DOHH2 (cell line): ENCODE measurements at regions not wholly inside any gene's neighbourhood (a gene's known extent, or its start where the extent isn't known, plus 50 kb on each side); places are given as distances from the start of the nearest gene placed in this dataset.
"Not testable (repeated sequence)": the region's sequence is repeated elsewhere in the genome, so short reads cannot be mapped to it uniquely, and the experiment has no call there.

Experiments
- H3F3A ChIP-seq: fragments of 200-600 bp; sonication (generic), shearing (Covaris generic); 2 replicates; pipeline ENCODE4 v1.6.0; 2016; ENCODE audit warnings: antibody characterized with exemption, mild to moderate bottlenecking; ENCODE audit not compliant: control insufficient read depth, insufficient read depth
- H3K27ac ChIP-seq: fragments of 200-600 bp; sonication (generic); 2 replicates; pipeline ENCODE4 v1.5.1; 2014; ENCODE audit warnings: low read depth, mild to moderate bottlenecking, low read length, moderate library complexity
- H3K27me3 ChIP-seq: fragments of 200-600 bp; sonication (generic); 2 replicates; pipeline ENCODE4 v1.6.1; 2014; ENCODE audit warnings: mild to moderate bottlenecking, low read length, mixed read lengths; ENCODE audit not compliant: control insufficient read depth
- H3K36me3 ChIP-seq: fragments of 200-600 bp; sonication (generic); 2 replicates; pipeline ENCODE4 v1.6.1; 2014; ENCODE audit warnings: mild to moderate bottlenecking, low read length, moderate library complexity, mixed read lengths; ENCODE audit not compliant: control insufficient read depth
- H3K4me1 ChIP-seq: fragments of 200-600 bp; sonication (generic); 2 replicates; pipeline ENCODE4 v1.6.1; 2014; ENCODE audit warnings: mild to moderate bottlenecking, low read length, mixed read lengths; ENCODE audit not compliant: control insufficient read depth
- H3K4me2 ChIP-seq: fragments of 200-600 bp; sonication (generic); 2 replicates; pipeline ENCODE4 v1.6.0; 2014; ENCODE audit warnings: mild to moderate bottlenecking, low read length, moderate library complexity
- H3K4me3 ChIP-seq: fragments of 200-600 bp; sonication (generic); 2 replicates; pipeline ENCODE4 v1.5.1; 2014; ENCODE audit warnings: mild to moderate bottlenecking, low read length, mixed read lengths
- H3K79me2 ChIP-seq: fragments of 200-600 bp; sonication (generic); 2 replicates; pipeline ENCODE4 v1.6.1; 2014; ENCODE audit warnings: mild to moderate bottlenecking, low read length, mixed read lengths; ENCODE audit not compliant: control insufficient read depth
- H3K9me2 ChIP-seq: fragments of 200-600 bp; sonication (generic); replicated peaks from 2 replicates; pipeline ENCODE4 v1.6.1; 2014; ENCODE audit warnings: mild to moderate bottlenecking, low read length, mixed read lengths; ENCODE audit not compliant: control insufficient read depth
- H3K9me3 ChIP-seq: fragments of 200-600 bp; sonication (generic); 2 replicates; pipeline ENCODE4 v1.6.1; 2014; ENCODE audit warnings: antibody characterized with exemption, low read length, mixed read lengths; ENCODE audit not compliant: control insufficient read depth, insufficient read depth
- H4K20me1 ChIP-seq: fragments of 200-600 bp; sonication (generic); 2 replicates; pipeline ENCODE4 v1.6.0; 2014; ENCODE audit warnings: low read depth, mild to moderate bottlenecking, antibody characterized with exemption, low read length, moderate library complexity; ENCODE audit not compliant: control insufficient read depth, insufficient read depth
- CTCF ChIP-seq: fragments of 200-600 bp; sonication (generic); IDR thresholded peaks from one replicate; pipeline ENCODE4 v1.5.1; 2014; ENCODE audit warnings: antibody characterized with exemption, mild to moderate bottlenecking, low read depth, low read length; ENCODE audit not compliant: poor library complexity, severe bottlenecking
- EZH2phosphoT487 ChIP-seq: fragments of 200-600 bp; sonication (generic); IDR thresholded peaks from 2 replicates; pipeline ENCODE4 v1.6.1; 2017; ENCODE audit warnings: borderline replicate concordance, mild to moderate bottlenecking, antibody characterized with exemption, low read length, moderate library complexity, mixed read lengths

GRCh38 chrX:131677655-131678628, 134.1 kb downstream of the OR13H1 start:
- Histone ChIP-seq H3K9me3 (no peaks in the 10 kb centered on the region), H3K4me1 (no peaks in the 10 kb centered on the region), H3F3A (no peaks in the 10 kb centered on the region), H3K4me2 (no peak overlapping the region), H4K20me1 (no peaks in the 10 kb centered on the region), H3K36me3 (no peaks in the 10 kb centered on the region), H3K27ac (no peak overlapping the region), H3K79me2 (no peaks in the 10 kb centered on the region), H3K27me3 (no peaks in the 10 kb centered on the region), H3K4me3 (no peak overlapping the region), H3K9me2 (no peaks in the 10 kb centered on the region)
- TF ChIP-seq EZH2phosphoT487 (no peak), CTCF (peak; percentile 63)

GRCh38 chrX:131682735-131683134, 138.9 kb downstream of the OR13H1 start:
- not testable (repeated sequence) for H3K27ac ChIP-seq, H3K4me2 ChIP-seq, H3K79me2 ChIP-seq, H3K36me3 ChIP-seq, H3K9me2 ChIP-seq, H4K20me1 ChIP-seq, H3K27me3 ChIP-seq, H3K4me1 ChIP-seq, H3K4me3 ChIP-seq, H3K9me3 ChIP-seq, H3F3A ChIP-seq

GRCh38 chrX:131693359-131693758, 149.5 kb downstream of the OR13H1 start:
- Histone ChIP-seq H3K79me2 (no peaks in the 10 kb centered on the region), H3K9me3 (no peaks in the 10 kb centered on the region), H3K4me3 (no peak overlapping the region), H3K9me2 (no peaks in the 10 kb centered on the region), H4K20me1 (no peaks in the 10 kb centered on the region), H3K4me1 (no peaks in the 10 kb centered on the region), H3K4me2 (no peak overlapping the region), H3F3A (no peaks in the 10 kb centered on the region), H3K27ac (no peak overlapping the region), H3K27me3 (no peaks in the 10 kb centered on the region), H3K36me3 (no peaks in the 10 kb centered on the region)
- TF ChIP-seq CTCF, result no peak
- no peak for TF ChIP-seq EZH2phosphoT487

- not testable (repeated sequence) for H4K20me1 ChIP-seq, H3K9me3 ChIP-seq
Measured at GRCh38 chrX:131696989-131697388, 153.1 kb downstream of the OR13H1 start.

More at GRCh38 chrX:131696989-131697388, 153.1 kb downstream of the OR13H1 start:
- not testable (repeated sequence) for H3K79me2 ChIP-seq, H3K27me3 ChIP-seq, H3K27ac ChIP-seq, H3K9me2 ChIP-seq, H3K4me2 ChIP-seq, H3K4me1 ChIP-seq, H3F3A ChIP-seq, H3K36me3 ChIP-seq, H3K4me3 ChIP-seq
